K562 (cell line): ENCODE measurements at regions not wholly inside any gene's neighbourhood (a gene's known extent, or its start where the extent isn't known, plus 50 kb on each side); places are given as distances from the start of the nearest gene placed in this dataset.

Experiments used
- DPF2 ChIP-seq: fragments of 450-650 bp; IDR thresholded peaks from 2 replicates; pipeline ENCODE4 v1.6.1; 2016
- ETV5 ChIP-seq: sonication (generic); formaldehyde crosslinking; IDR thresholded peaks from 2 replicates; pipeline ENCODE4 v1.4.0; 2020; ENCODE audit warnings: low read depth, mild to moderate bottlenecking, missing genetic modification reagents
- POLR2B ChIP-seq: fragments of 450-650 bp; IDR thresholded peaks from 2 replicates; pipeline ENCODE4 v1.6.1; 2018; ENCODE audit warnings: low read depth; ENCODE audit not compliant: partially characterized antibody
- TOE1 ChIP-seq, 2 experiments: fragments of 450-650 bp in 1 of 2; sonication (generic) in 1 of 2; formaldehyde crosslinking in 1 of 2; IDR thresholded peaks; 2 replicates each; pipeline versions ENCODE4 v1.7.1 to v1.8.0; 2016 to 2022; ENCODE audit warnings: borderline replicate concordance in 2 of 2, mild to moderate bottlenecking in 2 of 2, antibody characterized with exemption in 1 of 2, inconsistent platforms in 1 of 2, low read depth in 1 of 2, missing genetic modification reagents in 1 of 2, moderate library complexity in 1 of 2
- ZNF212 ChIP-seq: fragments of 450-650 bp; formaldehyde crosslinking; IDR thresholded peaks from 2 replicates; pipeline ENCODE4 v1.4.0; 2020; ENCODE audit warnings: mild to moderate bottlenecking
- TF ChIP-seq, protein P1 (sequence below), 2 experiments: fragments of 450-650 bp; formaldehyde crosslinking in 1 of 2; IDR thresholded peaks; 2 replicates each; pipeline versions ENCODE4 v1.4.0 to v1.6.1; 2014 to 2020; ENCODE audit warnings: mild to moderate bottlenecking in 2 of 2, borderline replicate concordance in 1 of 2, low read depth in 1 of 2
- TF ChIP-seq, protein P2 (sequence below): IDR thresholded peaks from 2 replicates; pipeline ENCODE4 v1.6.1; 2011; ENCODE audit not compliant: insufficient read length; ENCODE audit errors: extremely low read depth
- TF ChIP-seq, protein P3 (sequence below): fragments of 450-650 bp; formaldehyde crosslinking; IDR thresholded peaks from 2 replicates; pipeline ENCODE4 v1.4.0; 2022; ENCODE audit warnings: missing genetic modification characterization
- TF ChIP-seq, protein P4 (sequence below), 2 experiments: fragments of 150-350 bp in 1 of 2; IDR thresholded peaks; 2 replicates each; pipeline ENCODE4 v1.6.1; 2012 to 2016; ENCODE audit warnings: low read depth in 2 of 2, low read length in 2 of 2, mild to moderate bottlenecking in 1 of 2, moderate library complexity in 1 of 2

DNA sequence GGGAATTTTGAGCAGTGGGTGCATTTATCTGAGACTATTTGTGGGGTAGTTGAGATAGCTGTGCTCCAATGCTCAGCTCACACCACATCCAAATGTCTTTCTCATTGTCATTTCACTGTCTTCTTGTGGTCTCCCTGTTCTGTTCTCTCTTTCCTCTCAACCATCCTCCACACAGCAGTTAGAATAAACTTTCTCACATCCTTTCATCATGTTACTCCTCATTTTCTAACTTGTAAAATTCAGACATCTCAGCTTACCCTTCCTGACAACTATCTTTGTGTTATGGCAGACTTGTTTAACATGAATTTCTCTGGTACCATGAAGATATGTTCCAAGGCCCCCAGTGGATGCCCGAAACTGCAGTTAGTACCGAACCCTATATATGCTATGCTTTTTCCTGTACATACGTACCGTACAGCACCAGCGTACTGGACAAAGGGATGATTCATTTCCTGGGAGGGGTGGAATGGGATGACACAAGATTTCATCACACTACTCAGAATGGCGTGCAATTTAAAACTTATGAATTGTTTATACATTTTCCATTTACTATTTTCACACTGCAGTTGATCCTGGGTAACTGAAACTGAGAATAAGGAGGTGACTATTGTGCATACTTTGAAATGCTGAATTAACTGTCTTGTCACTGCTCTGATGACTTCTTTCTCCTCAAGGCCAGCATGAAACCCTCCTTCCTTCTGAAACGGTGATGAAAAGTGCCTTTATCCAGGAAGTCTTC is 177.1 kb upstream of the SLC38A2 start (continued):
- TF ChIP-seq, protein P1, sequence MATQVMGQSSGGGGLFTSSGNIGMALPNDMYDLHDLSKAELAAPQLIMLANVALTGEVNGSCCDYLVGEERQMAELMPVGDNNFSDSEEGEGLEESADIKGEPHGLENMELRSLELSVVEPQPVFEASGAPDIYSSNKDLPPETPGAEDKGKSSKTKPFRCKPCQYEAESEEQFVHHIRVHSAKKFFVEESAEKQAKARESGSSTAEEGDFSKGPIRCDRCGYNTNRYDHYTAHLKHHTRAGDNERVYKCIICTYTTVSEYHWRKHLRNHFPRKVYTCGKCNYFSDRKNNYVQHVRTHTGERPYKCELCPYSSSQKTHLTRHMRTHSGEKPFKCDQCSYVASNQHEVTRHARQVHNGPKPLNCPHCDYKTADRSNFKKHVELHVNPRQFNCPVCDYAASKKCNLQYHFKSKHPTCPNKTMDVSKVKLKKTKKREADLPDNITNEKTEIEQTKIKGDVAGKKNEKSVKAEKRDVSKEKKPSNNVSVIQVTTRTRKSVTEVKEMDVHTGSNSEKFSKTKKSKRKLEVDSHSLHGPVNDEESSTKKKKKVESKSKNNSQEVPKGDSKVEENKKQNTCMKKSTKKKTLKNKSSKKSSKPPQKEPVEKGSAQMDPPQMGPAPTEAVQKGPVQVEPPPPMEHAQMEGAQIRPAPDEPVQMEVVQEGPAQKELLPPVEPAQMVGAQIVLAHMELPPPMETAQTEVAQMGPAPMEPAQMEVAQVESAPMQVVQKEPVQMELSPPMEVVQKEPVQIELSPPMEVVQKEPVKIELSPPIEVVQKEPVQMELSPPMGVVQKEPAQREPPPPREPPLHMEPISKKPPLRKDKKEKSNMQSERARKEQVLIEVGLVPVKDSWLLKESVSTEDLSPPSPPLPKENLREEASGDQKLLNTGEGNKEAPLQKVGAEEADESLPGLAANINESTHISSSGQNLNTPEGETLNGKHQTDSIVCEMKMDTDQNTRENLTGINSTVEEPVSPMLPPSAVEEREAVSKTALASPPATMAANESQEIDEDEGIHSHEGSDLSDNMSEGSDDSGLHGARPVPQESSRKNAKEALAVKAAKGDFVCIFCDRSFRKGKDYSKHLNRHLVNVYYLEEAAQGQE (IDR thresholded peaks at IDR 0.05; ENCODE audit: borderline replicate concordance), result peak; percentile 19; the same call in 1 of the 2 replicates
- TF ChIP-seq, protein P1 (CRISPR knock-in tag; IDR thresholded peaks at IDR 0.05; ENCODE audit: low read depth), result no peak
- TF ChIP-seq DPF2 (peak; percentile 85), TOE1 (IDR thresholded peaks at IDR 0.05; ENCODE audit: borderline replicate concordance) (0 out of 2 replicates have a peak, but pooled peaks have one; percentile 24), TOE1 (CRISPR knock-in tag; IDR thresholded peaks at IDR 0.05; ENCODE audit: borderline replicate concordance, low read depth) (no peak), ETV5 (CRISPR knock-in tag) (peak; percentile 98), POLR2B (peak; percentile 48), ZNF212 (CRISPR knock-in tag) (0 out of 2 replicates have a peak, but pooled peaks have one; percentile 44)
- TF ChIP-seq, protein P2, sequence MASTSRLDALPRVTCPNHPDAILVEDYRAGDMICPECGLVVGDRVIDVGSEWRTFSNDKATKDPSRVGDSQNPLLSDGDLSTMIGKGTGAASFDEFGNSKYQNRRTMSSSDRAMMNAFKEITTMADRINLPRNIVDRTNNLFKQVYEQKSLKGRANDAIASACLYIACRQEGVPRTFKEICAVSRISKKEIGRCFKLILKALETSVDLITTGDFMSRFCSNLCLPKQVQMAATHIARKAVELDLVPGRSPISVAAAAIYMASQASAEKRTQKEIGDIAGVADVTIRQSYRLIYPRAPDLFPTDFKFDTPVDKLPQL, result no peak
- TF ChIP-seq, protein P3, sequence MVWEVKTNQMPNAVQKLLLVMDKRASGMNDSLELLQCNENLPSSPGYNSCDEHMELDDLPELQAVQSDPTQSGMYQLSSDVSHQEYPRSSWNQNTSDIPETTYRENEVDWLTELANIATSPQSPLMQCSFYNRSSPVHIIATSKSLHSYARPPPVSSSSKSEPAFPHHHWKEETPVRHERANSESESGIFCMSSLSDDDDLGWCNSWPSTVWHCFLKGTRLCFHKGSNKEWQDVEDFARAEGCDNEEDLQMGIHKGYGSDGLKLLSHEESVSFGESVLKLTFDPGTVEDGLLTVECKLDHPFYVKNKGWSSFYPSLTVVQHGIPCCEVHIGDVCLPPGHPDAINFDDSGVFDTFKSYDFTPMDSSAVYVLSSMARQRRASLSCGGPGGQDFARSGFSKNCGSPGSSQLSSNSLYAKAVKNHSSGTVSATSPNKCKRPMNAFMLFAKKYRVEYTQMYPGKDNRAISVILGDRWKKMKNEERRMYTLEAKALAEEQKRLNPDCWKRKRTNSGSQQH (CRISPR knock-in tag), result peak; percentile 37; the same call in 1 of the 2 replicates
- TF ChIP-seq, protein P4, sequence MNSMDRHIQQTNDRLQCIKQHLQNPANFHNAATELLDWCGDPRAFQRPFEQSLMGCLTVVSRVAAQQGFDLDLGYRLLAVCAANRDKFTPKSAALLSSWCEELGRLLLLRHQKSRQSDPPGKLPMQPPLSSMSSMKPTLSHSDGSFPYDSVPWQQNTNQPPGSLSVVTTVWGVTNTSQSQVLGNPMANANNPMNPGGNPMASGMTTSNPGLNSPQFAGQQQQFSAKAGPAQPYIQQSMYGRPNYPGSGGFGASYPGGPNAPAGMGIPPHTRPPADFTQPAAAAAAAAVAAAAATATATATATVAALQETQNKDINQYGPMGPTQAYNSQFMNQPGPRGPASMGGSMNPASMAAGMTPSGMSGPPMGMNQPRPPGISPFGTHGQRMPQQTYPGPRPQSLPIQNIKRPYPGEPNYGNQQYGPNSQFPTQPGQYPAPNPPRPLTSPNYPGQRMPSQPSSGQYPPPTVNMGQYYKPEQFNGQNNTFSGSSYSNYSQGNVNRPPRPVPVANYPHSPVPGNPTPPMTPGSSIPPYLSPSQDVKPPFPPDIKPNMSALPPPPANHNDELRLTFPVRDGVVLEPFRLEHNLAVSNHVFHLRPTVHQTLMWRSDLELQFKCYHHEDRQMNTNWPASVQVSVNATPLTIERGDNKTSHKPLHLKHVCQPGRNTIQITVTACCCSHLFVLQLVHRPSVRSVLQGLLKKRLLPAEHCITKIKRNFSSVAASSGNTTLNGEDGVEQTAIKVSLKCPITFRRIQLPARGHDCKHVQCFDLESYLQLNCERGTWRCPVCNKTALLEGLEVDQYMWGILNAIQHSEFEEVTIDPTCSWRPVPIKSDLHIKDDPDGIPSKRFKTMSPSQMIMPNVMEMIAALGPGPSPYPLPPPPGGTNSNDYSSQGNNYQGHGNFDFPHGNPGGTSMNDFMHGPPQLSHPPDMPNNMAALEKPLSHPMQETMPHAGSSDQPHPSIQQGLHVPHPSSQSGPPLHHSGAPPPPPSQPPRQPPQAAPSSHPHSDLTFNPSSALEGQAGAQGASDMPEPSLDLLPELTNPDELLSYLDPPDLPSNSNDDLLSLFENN (IDR thresholded peaks at IDR 0.05; ENCODE audit: low read depth in 2 of 2, low read length in 2 of 2), result 0 out of 4 replicates have a peak, but pooled peaks of 1 of the 2 experiments have one; percentile 17
